ENCODE measurements at regions not wholly inside any gene's neighbourhood (a gene's known extent, or its start where the extent isn't known, plus 50 kb on each side); places are given as distances from the start of the nearest gene placed in this dataset.
"Not testable (repeated sequence)": the region's sequence is repeated elsewhere in the genome, so short reads cannot be mapped to it uniquely, and the experiment has no call there.

- TF ChIP-seq, protein P1, sequence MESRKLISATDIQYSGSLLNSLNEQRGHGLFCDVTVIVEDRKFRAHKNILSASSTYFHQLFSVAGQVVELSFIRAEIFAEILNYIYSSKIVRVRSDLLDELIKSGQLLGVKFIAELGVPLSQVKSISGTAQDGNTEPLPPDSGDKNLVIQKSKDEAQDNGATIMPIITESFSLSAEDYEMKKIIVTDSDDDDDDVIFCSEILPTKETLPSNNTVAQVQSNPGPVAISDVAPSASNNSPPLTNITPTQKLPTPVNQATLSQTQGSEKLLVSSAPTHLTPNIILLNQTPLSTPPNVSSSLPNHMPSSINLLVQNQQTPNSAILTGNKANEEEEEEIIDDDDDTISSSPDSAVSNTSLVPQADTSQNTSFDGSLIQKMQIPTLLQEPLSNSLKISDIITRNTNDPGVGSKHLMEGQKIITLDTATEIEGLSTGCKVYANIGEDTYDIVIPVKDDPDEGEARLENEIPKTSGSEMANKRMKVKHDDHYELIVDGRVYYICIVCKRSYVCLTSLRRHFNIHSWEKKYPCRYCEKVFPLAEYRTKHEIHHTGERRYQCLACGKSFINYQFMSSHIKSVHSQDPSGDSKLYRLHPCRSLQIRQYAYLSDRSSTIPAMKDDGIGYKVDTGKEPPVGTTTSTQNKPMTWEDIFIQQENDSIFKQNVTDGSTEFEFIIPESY (CRISPR knock-in tag; IDR thresholded peaks at IDR 0.05): not testable (repeated sequence)
- not testable (repeated sequence) for TF ChIP-seq ZNF407 (IDR thresholded peaks at IDR 0.05; ENCODE audit: low read depth); RHOXF2B (CRISPR knock-in tag; conservative IDR thresholded peaks at IDR 0.05); ELF4 (CRISPR knock-in tag; IDR thresholded peaks at IDR 0.05); CHD1 (IDR thresholded peaks at IDR 0.05; ENCODE audit: low read length); KLF16 (IDR thresholded peaks at IDR 0.05); STAG1 (CRISPR knock-in tag; IDR thresholded peaks at IDR 0.05; ENCODE audit: borderline replicate concordance); DPF2 (IDR thresholded peaks at IDR 0.05)
- TF ChIP-seq, protein P2, sequence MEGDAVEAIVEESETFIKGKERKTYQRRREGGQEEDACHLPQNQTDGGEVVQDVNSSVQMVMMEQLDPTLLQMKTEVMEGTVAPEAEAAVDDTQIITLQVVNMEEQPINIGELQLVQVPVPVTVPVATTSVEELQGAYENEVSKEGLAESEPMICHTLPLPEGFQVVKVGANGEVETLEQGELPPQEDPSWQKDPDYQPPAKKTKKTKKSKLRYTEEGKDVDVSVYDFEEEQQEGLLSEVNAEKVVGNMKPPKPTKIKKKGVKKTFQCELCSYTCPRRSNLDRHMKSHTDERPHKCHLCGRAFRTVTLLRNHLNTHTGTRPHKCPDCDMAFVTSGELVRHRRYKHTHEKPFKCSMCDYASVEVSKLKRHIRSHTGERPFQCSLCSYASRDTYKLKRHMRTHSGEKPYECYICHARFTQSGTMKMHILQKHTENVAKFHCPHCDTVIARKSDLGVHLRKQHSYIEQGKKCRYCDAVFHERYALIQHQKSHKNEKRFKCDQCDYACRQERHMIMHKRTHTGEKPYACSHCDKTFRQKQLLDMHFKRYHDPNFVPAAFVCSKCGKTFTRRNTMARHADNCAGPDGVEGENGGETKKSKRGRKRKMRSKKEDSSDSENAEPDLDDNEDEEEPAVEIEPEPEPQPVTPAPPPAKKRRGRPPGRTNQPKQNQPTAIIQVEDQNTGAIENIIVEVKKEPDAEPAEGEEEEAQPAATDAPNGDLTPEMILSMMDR (IDR thresholded peaks at IDR 0.05 in 2 of 3, conservative IDR thresholded peaks at IDR 0.05 in 1 of 3; ENCODE audit: insufficient read depth in 2 of 3, low read depth in 1 of 3, low read length in 3 of 3): not testable (repeated sequence)
Observed at GRCh38 chr10:28911511-28911910, 234.2 kb downstream of the BAMBI start.
